GM12878 (cell line): ENCODE measurements at regions not wholly inside any gene's neighbourhood (a gene's known extent, or its start where the extent isn't known, plus 50 kb on each side); places are given as distances from the start of the nearest gene placed in this dataset.

Experiments used
- ATAC-seq: fragments of 200-7000 bp; cut with Tn5 transposase; 3 replicates; pipeline ENCODE4 v1.9.1; 2020; ENCODE audit warnings: mild to moderate bottlenecking, moderate library complexity
- BruUV-seq: library from RNA; stranded (reverse); fragments of 400-500 nt; replicated peaks from 2 replicates; lab custom pipeline; 2021; lab: Mats Ljungman, UMichigan
- CTCF ChIA-PET: fragments of 300-600 bp; sonication (Branson Sonifier 250); formaldehyde crosslinking; extraction: SDS; loops from one replicate; lab custom pipeline; 2021; ENCODE audit warnings: inconsistent platforms; lab: Yijun Ruan, JAX
- POLR2A ChIA-PET: fragments of 350-600 bp; formaldehyde crosslinking; extraction: SDS; loops from one replicate; lab custom pipeline; 2021; ENCODE audit warnings: inconsistent platforms; lab: Charles Lee
- RAD21 ChIA-PET: fragments of 300-600 bp; sonication (Branson Sonifier 250); formaldehyde crosslinking; loops from one replicate; lab custom pipeline; 2023; ENCODE audit warnings: antibody characterized with exemption; ENCODE audit not compliant: unreplicated experiment; lab: Charles Lee
- SMC1A ChIA-PET: fragments of 300-600 bp; sonication (Branson Sonifier 250); formaldehyde crosslinking; loops from one replicate; lab custom pipeline; 2023; ENCODE audit not compliant: unreplicated experiment, uncharacterized antibody; lab: Charles Lee
- DNase-seq: peaks from one replicate; pipeline ENCODE4 v3.0.0-alpha.2; 2011; ENCODE audit warnings: low read depth, low spot score
- FAIRE-seq: peaks from 3 replicates; lab custom pipeline; 2011; peaks lifted over from hg19 to GRCh38; lab: Jason Lieb, UNC
- H2AFZ ChIP-seq: 2 replicates; pipeline ENCODE4 v1.6.0; 2011; ENCODE audit warnings: low read depth, low read length, control low read depth; ENCODE audit not compliant: control insufficient read depth
- H3K27ac ChIP-seq: 2 replicates; pipeline ENCODE4 v1.5.1; 2011; ENCODE audit warnings: control low read depth; ENCODE audit not compliant: control insufficient read depth, insufficient read depth
- H3K27me3 ChIP-seq, 2 experiments: replicated peaks in 1 of 2; 2 replicates each; pipeline versions ENCODE4 v1.6.0 to v1.6.1; 2011; ENCODE audit warnings: low read length in 1 of 2; ENCODE audit not compliant: control insufficient read depth in 2 of 2, insufficient read depth in 2 of 2
- H3K36me3 ChIP-seq, 2 experiments: 2 replicates each; pipeline ENCODE4 v1.5.1; 2011; ENCODE audit warnings: low read length in 1 of 2; ENCODE audit not compliant: control insufficient read depth in 2 of 2, insufficient read depth in 2 of 2
- H3K4me1 ChIP-seq: 2 replicates; pipeline ENCODE4 v1.6.1; 2011; ENCODE audit warnings: mild to moderate bottlenecking, low read length, moderate library complexity, mixed read lengths; ENCODE audit not compliant: control insufficient read depth, insufficient read depth
- H3K4me2 ChIP-seq: 2 replicates; pipeline ENCODE4 v1.6.0; 2011; ENCODE audit warnings: control low read depth; ENCODE audit not compliant: control insufficient read depth, insufficient read depth
- H3K4me3 ChIP-seq: fragments of 200-600 bp; sonication (generic); 2 replicates; pipeline ENCODE4 v1.5.1; 2016
- H3K79me2 ChIP-seq: 2 replicates; pipeline ENCODE4 v1.6.0; 2011; ENCODE audit warnings: low read length; ENCODE audit not compliant: control insufficient read depth, insufficient read depth
- H3K9ac ChIP-seq: 2 replicates; pipeline ENCODE4 v1.8.0; 2011; ENCODE audit warnings: low read length, control low read depth, mixed read lengths; ENCODE audit not compliant: control insufficient read depth, insufficient read depth
- H3K9me3 ChIP-seq: replicated peaks from 3 replicates; pipeline ENCODE4 v1.5.1; 2011; ENCODE audit warnings: mild to moderate bottlenecking, low read length; ENCODE audit not compliant: control insufficient read depth, insufficient read depth
- H4K20me1 ChIP-seq: 2 replicates; pipeline ENCODE4 v1.6.0; 2011; ENCODE audit not compliant: control insufficient read depth, insufficient read depth
- JUND ChIP-seq: IDR thresholded peaks from 2 replicates; pipeline ENCODE4 v1.6.1; 2012; ENCODE audit warnings: low read depth, mild to moderate bottlenecking, low read length, improper control_type of control experiment, moderate library complexity
- MYC ChIP-seq: IDR thresholded peaks from 2 replicates; pipeline ENCODE4 v1.6.1; 2011; ENCODE audit warnings: mild to moderate bottlenecking, low read length, moderate library complexity, inconsistent platforms; ENCODE audit not compliant: insufficient read depth, insufficient replicate concordance, insufficient read length, severe bottlenecking
- WGBS: methylation state at CpG from one replicate; pipeline ENCODE4 v1.1.6; 2016; ENCODE audit warnings: low lambda C conversion rate; ENCODE audit not compliant: insufficient replicate concordance, insufficient coverage; ENCODE audit errors: missing lambda C conversion rate; 5-methylcytosine and 5-hydroxymethylcytosine counted together
- in situ Hi-C: fragments of 300-500 bp; cut with MboI; formaldehyde crosslinking; loops from 9 replicates; pipeline ENCODE4 v1.14.3; 2018; ENCODE audit warnings: mixed read lengths
- intact Hi-C: fragments of 100-400 bp; cut with micrococcal nuclease; formaldehyde crosslinking; loops from one replicate; pipeline ENCODE4 v1.14.2; 2022; ENCODE audit not compliant: unreplicated experiment
- TF ChIP-seq, protein P1 (sequence below): IDR thresholded peaks from 2 replicates; pipeline ENCODE4 v1.6.1; 2012; ENCODE audit warnings: low read depth, low read length, improper control_type of control experiment

DNA sequence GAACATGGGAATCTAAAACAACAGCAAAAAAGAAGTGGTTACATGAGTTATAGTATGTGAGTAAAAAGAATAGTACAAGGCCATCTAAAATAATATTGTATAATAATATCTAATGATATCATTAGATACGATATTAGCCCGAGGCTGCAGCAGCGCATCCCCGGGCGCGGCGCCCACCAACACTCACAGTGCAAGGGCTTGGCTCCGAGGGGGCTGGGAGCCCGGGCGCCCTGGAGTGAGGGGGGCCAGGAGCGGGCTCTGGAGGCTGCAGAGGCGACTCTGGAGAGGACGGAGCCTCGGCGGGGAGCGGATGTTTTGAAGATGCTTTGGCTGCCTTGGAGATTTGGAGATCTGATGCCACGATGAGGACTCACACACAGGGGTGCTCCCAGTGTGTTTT is 68.1 kb upstream of the TMEM252 start:
- Histone ChIP-seq H3K36me3 (no peaks in the 10 kb centered on the region), H3K27me3 (peaks cover 0 to 1% of the 10 kb centered on the region in 2 experiments; a peak in 3 of 4 replicates), H2AFZ (no peak overlapping the region), H3K9ac (no peak overlapping the region), H3K4me1 (no peaks in the 10 kb centered on the region), H3K4me3 (no peak overlapping the region), H3K79me2 (no peaks in the 10 kb centered on the region), H4K20me1 (no peaks in the 10 kb centered on the region), H3K9me3 (no peaks in the 10 kb centered on the region), H3K4me2 (no peak overlapping the region), H3K27ac (no peak overlapping the region)
- ATAC-seq (no peak), FAIRE-seq (no peak), DNase-seq (no peak)
- ChIA-PET RAD21 (no interaction called here), CTCF (no interaction called here), POLR2A (no interaction called here), SMC1A (no interaction called here)
- BruUV-seq, result no TSS peak
- in situ Hi-C loops, result no loop called here
- WGBS, result 68% methylated on average over 17 of the region's 17 CpGs
- intact Hi-C loops, result no loop called here
- TF ChIP-seq JUND, result no peak
- TF ChIP-seq, all 136 proteins: peak for 0

DNA sequence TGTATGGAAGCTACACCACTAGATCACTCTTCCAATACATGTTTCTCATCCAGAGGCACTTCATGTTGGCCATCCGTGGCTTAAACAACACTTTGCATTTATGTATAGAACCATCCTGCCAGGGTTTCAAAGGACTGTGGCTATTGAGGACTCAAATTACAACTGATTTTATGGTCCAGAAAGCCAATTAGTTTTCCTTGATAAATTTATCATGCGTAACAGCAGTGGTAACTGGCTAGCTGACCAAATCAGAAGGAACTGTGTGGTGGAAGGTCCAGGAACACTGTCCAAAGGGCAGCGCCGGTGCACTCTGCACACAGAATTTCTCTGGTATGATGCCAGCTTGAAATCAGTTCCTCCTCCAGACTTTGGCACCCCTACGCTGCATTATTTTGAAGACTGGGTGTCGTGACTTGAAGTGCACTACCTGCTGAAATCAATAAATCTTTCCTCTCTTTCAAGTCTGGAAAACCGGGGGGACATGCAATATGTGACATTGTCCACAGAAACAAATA is 69.3 kb upstream of the TMEM252 start:
- Histone ChIP-seq H4K20me1 (no peaks in the 10 kb centered on the region), H3K4me3 (no peak overlapping the region), H3K27ac (no peak overlapping the region), H3K9me3 (peaks cover 1% of the 10 kb centered on the region; the same call in 1 of the 3 replicates), H2AFZ (no peak overlapping the region), H3K36me3 (no peaks in the 10 kb centered on the region), H3K4me1 (no peaks in the 10 kb centered on the region), H3K27me3 (no peaks in the 10 kb centered on the region; a peak in 3 of 4 replicates), H3K4me2 (no peak overlapping the region), H3K9ac (no peak overlapping the region), H3K79me2 (no peaks in the 10 kb centered on the region)
- 58% methylated on average over 7 of the region's 7 CpGs for whole genome bisulfite sequencing
- FAIRE-seq (no peak), ATAC-seq (no peak), DNase-seq (no peak)
- ChIA-PET SMC1A (no interaction called here), CTCF (interaction anchor here (1.1 to 1.4 kb wide), 2 partner anchors 63 to 340 kb away, joined by 4 to 5 read pairs; no protein-coding TSS in a partner anchor), POLR2A (interaction anchor here (0.8 kb wide), 1 partner anchor 14 kb away, joined by 3 read pairs; no protein-coding TSS in a partner anchor), RAD21 (no interaction called here)
- no TSS peak for BruUV-seq
- in situ Hi-C loops, result no loop called here
- intact Hi-C loops, result no loop called here
- no peak for TF ChIP-seq MYC
- TF ChIP-seq, protein P1, sequence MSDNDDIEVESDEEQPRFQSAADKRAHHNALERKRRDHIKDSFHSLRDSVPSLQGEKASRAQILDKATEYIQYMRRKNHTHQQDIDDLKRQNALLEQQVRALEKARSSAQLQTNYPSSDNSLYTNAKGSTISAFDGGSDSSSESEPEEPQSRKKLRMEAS, result no peak
